SK-N-MC (cell line): ENCODE measurements at regions not wholly inside any gene's neighbourhood (a gene's known extent, or its start where the extent isn't known, plus 50 kb on each side); places are given as distances from the start of the nearest gene placed in this dataset.
"Not testable (repeated sequence)": the region's sequence is repeated elsewhere in the genome, so short reads cannot be mapped to it uniquely, and the experiment has no call there.

Experiments
- DNase-seq: peaks from one replicate; pipeline ENCODE4 v3.0.0-alpha.2; 2011; ENCODE audit warnings: low read depth, low spot score
- H3K27ac ChIP-seq: fragments of 200-600 bp; sonication (generic); 2 replicates; pipeline ENCODE4 v1.5.1; 2016; ENCODE audit warnings: mixed run types
- H3K36me3 ChIP-seq: fragments of 200-600 bp; sonication (generic); 2 replicates; pipeline ENCODE4 v1.6.1; 2017; ENCODE audit warnings: antibody characterized with exemption, low read length, mixed read lengths; ENCODE audit not compliant: insufficient read depth
- H3K4me3 ChIP-seq: fragments of 200-600 bp; sonication (generic); 2 replicates; pipeline ENCODE4 v1.5.1; 2016
- H3K9ac ChIP-seq: fragments of 200-600 bp; sonication (generic); 2 replicates; pipeline ENCODE4 v1.8.0; 2017; ENCODE audit warnings: mixed run types, mixed read lengths; ENCODE audit not compliant: insufficient read length
- H3K9me3 ChIP-seq: fragments of 200-600 bp; sonication (generic); 2 replicates; pipeline ENCODE4 v1.6.1; 2017; ENCODE audit warnings: low read depth, mild to moderate bottlenecking, antibody characterized with exemption, low read length, moderate library complexity, mixed read lengths
- EZH2 ChIP-seq: fragments of 200-600 bp; sonication (generic); IDR thresholded peaks from one replicate; pipeline ENCODE4 v1.6.1; 2017; ENCODE audit warnings: antibody characterized with exemption
- FOXP2 ChIP-seq: optimal IDR thresholded peaks from 2 replicates; pipeline ENCODE3; 2011; ENCODE audit warnings: mild to moderate bottlenecking, moderate library complexity; ENCODE audit not compliant: insufficient read depth; ENCODE audit errors: extremely low read length, control extremely low read depth
- POLR2AphosphoS5 ChIP-seq: IDR thresholded peaks from 2 replicates; pipeline ENCODE4 v1.6.1; 2012; ENCODE audit warnings: mild to moderate bottlenecking, low read depth, low read length, borderline replicate concordance

DNA sequence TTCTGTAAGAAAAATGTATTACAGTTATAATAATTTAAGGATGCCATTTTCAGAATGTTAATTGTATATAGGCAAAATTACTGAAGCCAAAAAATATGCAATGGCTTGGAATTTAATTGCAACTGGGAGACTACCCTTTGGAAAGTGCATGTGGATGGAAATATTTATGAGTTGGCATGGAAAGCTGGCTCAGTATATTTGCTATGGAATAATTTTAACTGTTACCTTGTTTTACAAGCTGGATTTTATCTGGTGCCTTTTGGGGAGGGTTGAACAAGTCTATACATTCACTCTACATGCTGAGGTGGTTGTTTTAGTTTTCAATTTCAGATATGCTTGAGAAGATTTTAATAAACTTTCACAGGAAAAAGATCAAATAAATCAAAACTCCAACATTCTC lies 80.9 kb upstream of the ABCB5 start:
- H3K9me3 ChIP-seq: no peaks in the 10 kb centered on the region
- no peak overlapping the region for H3K4me3 ChIP-seq
- no peak for TF ChIP-seq POLR2AphosphoS5
- no peak for TF ChIP-seq FOXP2
- TF ChIP-seq EZH2: no peak
- H3K9ac ChIP-seq: no peak overlapping the region
- DNase-seq: no peak
- H3K36me3 ChIP-seq: no peaks in the 10 kb centered on the region
- no peak overlapping the region for H3K27ac ChIP-seq

GRCh38 chr7:20535541-20535940 lies 79.9 kb upstream of the ABCB5 start:
- Histone ChIP-seq H3K36me3 (no peaks in the 10 kb centered on the region), H3K27ac (no peak overlapping the region), H3K9ac (no peak overlapping the region), H3K9me3 (no peaks in the 10 kb centered on the region), H3K4me3 (no peak overlapping the region)
- no peak for TF ChIP-seq EZH2
- TF ChIP-seq FOXP2: no peak
- TF ChIP-seq POLR2AphosphoS5: no peak
- DNase-seq: no peak

- Histone ChIP-seq H3K9ac (no peak overlapping the region), H3K4me3 (no peak overlapping the region), H3K9me3 (no peaks in the 10 kb centered on the region), H3K36me3 (no peaks in the 10 kb centered on the region), H3K27ac (no peak overlapping the region)
- no peak for DNase-seq
- TF ChIP-seq EZH2 (no peak), FOXP2 (no peak), POLR2AphosphoS5 (no peak)
These were observed 76.3 kb upstream of the ABCB5 start for GRCh38 chr7:20539201-20539600.

GRCh38 chr7:20541608-20542349 lies 73.7 kb upstream of the ABCB5 start:
- DNase-seq: no peak
- Histone ChIP-seq H3K9ac (no peak overlapping the region), H3K4me3 (no peak overlapping the region), H3K9me3 (no peaks in the 10 kb centered on the region), H3K27ac (no peak overlapping the region), H3K36me3 (no peaks in the 10 kb centered on the region)
- TF ChIP-seq EZH2: no peak
- no peak for TF ChIP-seq POLR2AphosphoS5
- no peak for TF ChIP-seq FOXP2

DNA sequence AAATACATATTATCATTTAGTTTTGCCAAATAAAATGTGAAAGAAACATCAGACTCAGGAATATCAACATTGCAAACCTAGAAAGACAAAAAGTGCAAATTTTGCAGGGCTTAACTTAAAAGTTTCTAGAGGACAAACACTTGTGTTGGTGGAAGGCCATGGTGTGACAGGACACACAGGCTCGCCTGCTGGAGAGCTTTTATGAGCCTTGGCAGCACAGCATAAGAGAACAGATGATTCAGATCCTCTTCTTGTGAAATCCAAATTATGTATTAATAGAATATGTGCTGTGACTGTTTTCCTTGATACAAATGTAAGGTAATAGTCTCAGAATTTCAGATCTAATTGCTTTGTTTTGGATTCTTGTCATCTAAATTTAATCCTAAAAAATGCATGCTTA lies 72.9 kb upstream of the ABCB5 start:
- no peak overlapping the region for H3K9ac ChIP-seq
- H3K9me3 ChIP-seq: no peaks in the 10 kb centered on the region
- H3K36me3 ChIP-seq: no peaks in the 10 kb centered on the region
- H3K27ac ChIP-seq: no peak overlapping the region
- no peak for TF ChIP-seq FOXP2
- TF ChIP-seq EZH2: no peak
- no peak for TF ChIP-seq POLR2AphosphoS5
- no peak overlapping the region for H3K4me3 ChIP-seq
- DNase-seq: no peak

GRCh38 chr7:20543500-20543899 lies 72.0 kb upstream of the ABCB5 start:
- DNase-seq: peak; percentile 83

DNA sequence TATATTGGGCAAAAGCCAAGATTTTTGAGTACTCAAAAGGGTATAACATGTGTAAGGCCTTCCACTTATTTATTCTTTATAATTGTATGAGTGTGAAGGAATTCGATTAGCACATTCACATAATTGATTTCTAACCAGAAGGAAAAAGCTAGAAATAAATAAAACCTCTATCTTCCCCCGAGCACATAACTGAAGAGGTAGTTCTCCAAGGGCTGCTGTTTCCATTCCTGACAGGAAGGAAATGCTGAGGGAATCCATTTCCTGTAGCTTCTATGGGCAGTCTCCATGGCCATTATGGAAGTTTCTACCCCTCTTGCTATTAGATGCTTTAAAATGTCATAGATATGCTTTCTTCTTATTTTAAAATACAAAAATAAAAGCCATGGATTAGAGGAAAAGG lies 70.5 kb upstream of the ABCB5 start:
- H3K27ac ChIP-seq: peak overlapping the region; percentile 85
- peak overlapping the region; percentile 65 for H3K4me3 ChIP-seq
- no peaks in the 10 kb centered on the region for H3K9me3 ChIP-seq
- TF ChIP-seq POLR2AphosphoS5 (peak; percentile 61; the same call in 1 of the 2 replicates), EZH2 (no peak)
- DNase-seq: peak; percentile 95
- no peaks in the 10 kb centered on the region for H3K36me3 ChIP-seq
- peak overlapping the region; percentile 41 for H3K9ac ChIP-seq

More at GRCh38 chr7:20543500-20543899, 72.0 kb upstream of the ABCB5 start:
- peak overlapping the region; percentile 41; the same call in 1 of the 2 replicates for H3K4me3 ChIP-seq
- H3K36me3 ChIP-seq: no peaks in the 10 kb centered on the region
- H3K27ac ChIP-seq: peak overlapping the region; percentile 85
- no peak for TF ChIP-seq POLR2AphosphoS5
- no peak for TF ChIP-seq FOXP2
- H3K9me3 ChIP-seq: no peaks in the 10 kb centered on the region
- no peak overlapping the region for H3K9ac ChIP-seq

- H3K4me3 ChIP-seq, DNase-seq, H3K27ac ChIP-seq, H3K9me3 ChIP-seq, H3K9ac ChIP-seq, H3K36me3 ChIP-seq: not testable (repeated sequence)
These were observed 68.5 kb upstream of the ABCB5 start for GRCh38 chr7:20546958-20547357.

GRCh38 chr7:20554072-20554471 lies 61.4 kb upstream of the ABCB5 start:
- Histone ChIP-seq H3K9ac (no peak overlapping the region), H3K27ac (no peak overlapping the region), H3K4me3 (no peak overlapping the region), H3K9me3 (no peaks in the 10 kb centered on the region), H3K36me3 (no peaks in the 10 kb centered on the region)
- no peak for DNase-seq
- TF ChIP-seq EZH2 (no peak), POLR2AphosphoS5 (no peak), FOXP2 (no peak)
